ENCODE measurements at regions not wholly inside any gene's neighbourhood (a gene's known extent, or its start where the extent isn't known, plus 50 kb on each side); places are given as distances from the start of the nearest gene placed in this dataset.

GRCh38 chr7:69105092-69105491, 493.2 kb upstream of the AUTS2 start:
- TF ChIP-seq CTCF (conservative IDR thresholded peaks at IDR 0.05; ENCODE audit: low read depth in 2 of 2) (no peak), POLR2AphosphoS5 (IDR thresholded peaks at IDR 0.05; ENCODE audit: low read depth) (no peak), EZH2phosphoT487 (IDR thresholded peaks at IDR 0.05; ENCODE audit: unreplicated experiment) (no peak), EZH2 (IDR thresholded peaks at IDR 0.05; ENCODE audit: low read depth, unreplicated experiment) (no peak), ETS1 (IDR thresholded peaks at IDR 0.05) (no peak), CREB1 (CRISPR knock-in tag; IDR thresholded peaks at IDR 0.05; ENCODE audit: low read depth) (no peak), REST (IDR thresholded peaks at IDR 0.05; ENCODE audit: unreplicated experiment) (no peak), JUNB (IDR thresholded peaks at IDR 0.05; ENCODE audit: unreplicated experiment) (no peak)
